ENCODE measurements at regions not wholly inside any gene's neighbourhood (a gene's known extent, or its start where the extent isn't known, plus 50 kb on each side); places are given as distances from the start of the nearest gene placed in this dataset.
"Not testable (repeated sequence)": the region's sequence is repeated elsewhere in the genome, so short reads cannot be mapped to it uniquely, and the experiment has no call there.

- no peak for DNase-seq (ENCODE audit: low read depth in 2 of 2)
These were observed 518.0 kb downstream of the KCNT2 start for GRCh38 chr1:196090226-196090625.

GRCh38 chr1:196088541-196088940 lies 519.7 kb downstream of the KCNT2 start:
- DNase-seq (ENCODE audit: low read depth in 2 of 2): no peak

DNA sequence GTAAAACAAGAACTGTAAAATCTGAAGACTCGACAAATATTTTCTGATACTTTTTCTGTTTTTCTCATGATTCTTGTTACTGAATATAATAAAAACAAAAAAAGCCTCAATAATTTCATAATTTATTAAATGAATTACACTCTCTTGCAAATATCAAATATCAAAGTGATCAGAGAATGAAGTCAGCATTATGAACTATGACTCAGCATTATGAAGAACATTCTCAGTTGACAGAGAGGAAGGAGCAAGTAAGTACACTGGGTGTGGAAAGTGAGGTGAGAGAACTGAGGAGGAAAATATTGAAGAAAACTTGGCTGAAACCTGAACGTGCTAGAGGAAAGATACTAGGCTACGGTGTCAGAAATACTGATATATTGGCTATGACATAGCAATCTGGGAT lies 529.5 kb downstream of the KCNT2 start:
- no peak for DNase-seq (ENCODE audit: low read depth in 2 of 2)

DNA sequence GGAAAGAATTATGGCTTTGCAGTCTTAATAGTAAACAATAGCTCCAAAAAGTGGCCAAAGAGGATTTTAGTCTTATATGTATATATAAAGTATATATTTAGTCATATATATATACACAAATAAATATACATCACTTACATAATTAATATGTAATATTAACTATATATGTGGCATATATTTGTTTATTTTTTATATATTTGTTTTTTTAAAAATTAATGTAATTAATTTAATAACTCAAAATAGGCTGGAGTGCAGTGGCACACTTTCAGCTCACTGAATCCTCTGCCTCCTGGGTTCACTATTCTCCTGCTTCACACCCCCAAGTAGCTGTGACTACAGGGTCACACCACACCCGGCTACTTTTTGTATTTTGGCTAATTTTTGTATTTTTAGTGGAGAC lies 532.6 kb downstream of the KCNT2 start:
- no peak for DNase-seq (ENCODE audit: low read depth in 2 of 2)

DNA sequence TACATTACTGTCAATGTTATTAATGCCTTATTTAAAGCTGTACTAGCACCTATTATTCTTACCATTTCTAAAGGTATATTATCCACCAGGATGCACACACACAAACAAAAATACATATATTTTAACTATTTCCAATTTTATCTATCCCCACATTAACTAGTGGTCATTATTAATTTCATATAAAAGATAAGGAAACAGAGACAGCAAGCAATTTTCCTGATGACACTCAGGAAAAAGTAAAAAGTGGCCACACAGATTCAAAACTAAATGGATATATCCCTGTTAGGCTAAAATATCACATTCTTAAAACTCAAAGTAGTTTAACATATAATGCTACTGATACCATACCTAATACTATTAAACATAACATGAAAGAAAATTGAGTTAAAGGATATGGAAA lies 534.1 kb downstream of the KCNT2 start:
- no peak for DNase-seq (ENCODE audit: low read depth in 2 of 2)

DNA sequence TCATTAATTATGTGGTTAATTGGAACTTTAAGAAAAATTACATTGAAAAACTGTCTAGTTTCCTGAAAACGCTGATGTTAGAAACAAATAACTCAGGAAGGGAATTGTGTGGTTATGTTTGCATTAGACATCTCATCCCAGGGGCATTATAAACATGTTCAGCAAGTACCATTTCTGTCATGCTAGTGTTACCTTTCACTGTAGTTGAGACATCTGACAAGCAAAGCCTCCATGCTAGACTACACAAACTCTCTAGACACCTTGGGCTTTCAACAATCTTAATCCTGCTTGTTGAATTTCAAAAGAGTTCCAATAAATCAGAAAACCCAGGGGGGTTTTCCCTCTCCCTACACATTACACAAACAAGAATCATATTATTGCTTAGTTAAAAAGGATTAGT lies 536.8 kb downstream of the KCNT2 start:
- no peak for DNase-seq (ENCODE audit: low read depth in 2 of 2)

- DNase-seq (ENCODE audit: low read depth in 2 of 2): no peak
These were observed 537.3 kb downstream of the KCNT2 start for GRCh38 chr1:196070940-196071339.

GRCh38 chr1:196063952-196064351 lies 544.3 kb downstream of the KCNT2 start:
- DNase-seq (ENCODE audit: low read depth in 2 of 2): no peak

GRCh38 chr1:196063294-196063693 lies 544.9 kb downstream of the KCNT2 start:
- no peak for DNase-seq (ENCODE audit: low read depth in 2 of 2)

DNA sequence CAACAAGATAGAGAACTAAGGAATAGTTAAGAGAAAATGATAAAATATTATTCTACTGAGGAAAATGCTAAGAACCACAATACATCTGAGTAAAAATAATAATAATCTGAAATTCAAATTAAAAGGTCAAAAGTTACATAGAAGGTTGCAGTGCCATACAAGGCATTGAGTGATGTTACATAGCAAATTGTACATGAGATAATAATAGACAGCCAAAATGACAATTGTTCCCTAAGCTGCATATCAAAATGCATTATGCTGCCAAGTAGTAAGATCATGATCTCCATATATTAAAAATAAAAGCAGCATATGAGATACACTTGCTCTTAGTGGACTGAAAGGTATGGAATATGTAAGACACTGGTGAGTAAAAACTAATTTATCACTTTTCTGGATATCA lies 547.7 kb downstream of the KCNT2 start:
- DNase-seq (ENCODE audit: low read depth in 2 of 2): no peak

GRCh38 chr1:196059210-196059609 lies 549.0 kb downstream of the KCNT2 start:
- no peak for DNase-seq (ENCODE audit: low read depth in 2 of 2)

GRCh38 chr1:196056966-196057365 lies 551.3 kb downstream of the KCNT2 start:
- DNase-seq (ENCODE audit: low read depth in 2 of 2): no peak

GRCh38 chr1:196049407-196049806 lies 558.8 kb downstream of the KCNT2 start:
- no peak for DNase-seq (ENCODE audit: low read depth in 2 of 2)

DNA sequence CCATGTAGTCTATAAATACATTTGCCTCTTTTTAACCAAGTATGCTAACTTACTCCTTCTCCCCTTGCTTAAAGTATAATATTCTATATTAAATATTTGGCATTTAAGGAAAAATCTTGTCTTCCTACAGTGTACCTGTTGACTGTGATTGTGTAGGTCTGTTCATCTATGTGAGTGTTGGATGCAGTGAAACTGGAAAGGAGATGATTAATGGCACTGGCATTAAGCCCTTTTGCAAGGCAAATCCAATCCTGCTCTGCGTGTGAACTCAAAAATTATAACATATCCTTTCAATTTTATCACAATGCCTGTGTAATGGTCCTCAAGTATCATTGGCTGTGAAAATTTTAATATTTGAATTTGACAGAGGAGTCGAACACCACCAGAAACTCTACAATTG lies 565.0 kb downstream of the KCNT2 start:
- no peak for DNase-seq (ENCODE audit: low read depth in 2 of 2)

- no peak for DNase-seq (ENCODE audit: low read depth in 2 of 2)
These were observed 574.0 kb downstream of the KCNT2 start for GRCh38 chr1:196034080-196034706.

GRCh38 chr1:196031387-196031786 lies 576.9 kb downstream of the KCNT2 start:
- not testable (repeated sequence) for DNase-seq (ENCODE audit: low read depth in 2 of 2)

GRCh38 chr1:196030455-196030854 lies 577.8 kb downstream of the KCNT2 start:
- DNase-seq (ENCODE audit: low read depth in 2 of 2): no peak

DNA sequence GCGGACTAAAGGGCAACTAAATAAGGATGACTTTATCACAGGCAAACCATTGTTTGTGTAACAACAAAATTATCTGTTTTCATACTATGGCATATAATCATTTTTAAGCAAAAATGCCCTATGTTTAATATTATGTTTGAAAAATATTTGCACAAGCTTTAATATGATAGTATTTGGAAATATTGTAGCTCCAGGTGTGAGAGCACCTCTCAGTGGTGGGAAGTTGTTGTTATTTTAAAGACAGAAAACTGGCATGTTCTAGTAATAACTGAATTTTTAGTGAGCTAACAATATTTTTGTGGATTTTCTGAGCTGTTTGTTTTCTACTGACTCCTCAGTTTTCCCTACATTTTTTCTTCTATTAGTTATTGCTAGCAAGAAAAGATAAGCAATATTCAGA lies 578.8 kb downstream of the KCNT2 start:
- no peak for DNase-seq (ENCODE audit: low read depth in 2 of 2)

- DNase-seq (ENCODE audit: low read depth in 2 of 2): no peak
These were observed 581.1 kb downstream of the KCNT2 start for GRCh38 chr1:196027127-196027526.

GRCh38 chr1:196021174-196021573 lies 587.1 kb downstream of the KCNT2 start:
- not testable (repeated sequence) for DNase-seq (ENCODE audit: low read depth in 2 of 2)

DNA sequence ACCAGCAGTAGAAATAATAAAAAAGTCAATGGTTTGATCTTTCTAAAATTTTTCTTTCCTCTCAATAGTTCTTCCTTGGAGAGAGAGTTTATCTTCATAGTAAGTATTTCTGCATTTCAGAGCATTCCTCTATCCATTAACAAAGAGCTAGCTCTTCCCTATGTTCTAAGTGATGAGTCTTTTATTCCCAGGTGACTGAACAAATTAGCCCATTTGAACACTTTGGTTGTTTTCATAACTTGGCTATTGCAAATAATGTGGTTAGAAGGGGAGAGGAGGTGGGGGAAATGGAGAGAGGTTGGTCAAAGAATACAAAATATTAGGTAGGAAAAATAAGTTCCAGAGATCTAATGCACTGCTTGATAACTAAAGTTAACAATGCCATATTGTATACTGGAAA lies 598.9 kb downstream of the KCNT2 start:
- no peak for DNase-seq (ENCODE audit: low read depth in 2 of 2)

- no peak for DNase-seq (ENCODE audit: low read depth in 2 of 2)
These were observed 600.5 kb downstream of the KCNT2 start for GRCh38 chr1:196007763-196008162.

- DNase-seq (ENCODE audit: low read depth in 2 of 2): no peak
These were observed 602.8 kb downstream of the KCNT2 start for GRCh38 chr1:196005426-196005825.

- DNase-seq (ENCODE audit: low read depth in 2 of 2): not testable (repeated sequence)
These were observed 603.9 kb downstream of the KCNT2 start for GRCh38 chr1:196004388-196004787.
